ENCODE measurements at regions not wholly inside any gene's neighbourhood (a gene's known extent, or its start where the extent isn't known, plus 50 kb on each side); places are given as distances from the start of the nearest gene placed in this dataset.

DNA sequence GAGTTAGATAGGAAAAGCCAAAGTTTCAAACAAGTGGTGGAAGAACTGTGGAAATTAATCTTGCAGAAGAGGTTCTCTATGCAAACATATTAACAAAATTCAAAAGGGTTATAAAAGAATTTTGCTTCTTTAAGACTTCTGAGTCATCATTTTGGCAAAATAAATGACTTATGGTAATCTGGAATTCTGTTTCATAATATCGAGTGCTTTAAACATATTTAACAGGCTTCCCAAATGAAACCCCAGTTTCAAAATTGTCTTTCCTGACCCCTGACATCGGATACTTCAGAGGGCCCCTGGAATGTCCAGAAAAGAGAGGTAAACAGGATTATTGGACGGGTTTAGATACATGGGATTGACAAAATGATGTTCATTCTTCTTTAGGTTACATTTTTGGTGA lies 444.6 kb downstream of the HTR7 start:
- TF ChIP-seq SPEN (CRISPR knock-in tag; IDR thresholded peaks at IDR 0.05; ENCODE audit: low read depth) = no peak
- TF ChIP-seq BCL6 (CRISPR knock-in tag; IDR thresholded peaks at IDR 0.05) = no peak
- no peak for TF ChIP-seq MTF1 (CRISPR knock-in tag; IDR thresholded peaks at IDR 0.05)
- Histone ChIP-seq H2AFZ (ENCODE audit: low read length) (no peak overlapping the region), H3K4me3 (replicated peaks in 1 of 3; ENCODE audit: insufficient read depth in 1 of 3, low read depth in 2 of 3, low read length in 3 of 3) (no peak overlapping the region), H3K79me2 (ENCODE audit: insufficient read depth, low read length) (no peaks in the 10 kb centered on the region), H3K27ac (ENCODE audit: extremely low read length, insufficient read depth, low read length) (no peak overlapping the region), H3K9me3 (ENCODE audit: low read length) (peaks cover 11% of the 10 kb centered on the region), H3K4me1 (ENCODE audit: insufficient read depth, low read length) (no peaks in the 10 kb centered on the region), H3K27me3 (ENCODE audit: control insufficient read depth in 1 of 2, insufficient read depth in 2 of 2, low read length in 2 of 2) (no peaks in the 10 kb centered on the region), H3K4me2 (ENCODE audit: low read depth, low read length) (no peak overlapping the region), H4K20me1 (ENCODE audit: insufficient read depth, low read length) (no peaks in the 10 kb centered on the region), H3K9ac (ENCODE audit: insufficient read depth, low read depth, low read length) (no peak overlapping the region), H3K36me3 (replicated peaks in 1 of 2; ENCODE audit: control insufficient read depth in 1 of 2, insufficient read depth in 2 of 2, low read length in 2 of 2) (no peaks in the 10 kb centered on the region)
- in situ Hi-C loops (cut with HindIII; ENCODE audit: extremely low pct_ligation_motif_present, low pct_unique_long_range_greater_than_20kb) = no loop called here
- POLR2A ChIA-PET = no interaction called here
- ATAC-seq = no peak
- no peak for DNase-seq (ENCODE audit: low spot score)
- no peak for FAIRE-seq
- intact Hi-C loops (cut with micrococcal nuclease; ENCODE audit: unreplicated experiment) = no loop called here
- BruUV-seq (replicated peaks) = no TSS peak
- CTCF ChIA-PET (ENCODE audit: low intra/inter-chr PET ratio, low total read pairs) = no interaction called here
- WGBS (ENCODE audit: low lambda C conversion rate) = 0% methylated on average over 3 of the region's 3 CpGs

GRCh38 chr10:90414926-90415325 lies 442.9 kb downstream of the HTR7 start:
- in situ Hi-C loops (cut with HindIII; ENCODE audit: extremely low pct_ligation_motif_present, low pct_unique_long_range_greater_than_20kb) (no loop called here), intact Hi-C loops (cut with micrococcal nuclease; ENCODE audit: unreplicated experiment) (no loop called here)
- FAIRE-seq (no peak), ATAC-seq (no peak), DNase-seq (ENCODE audit: low spot score) (no peak)
- 60% methylated on average over 3 of the region's 3 CpGs for WGBS (ENCODE audit: low lambda C conversion rate)
- Histone ChIP-seq H3K9me3 (ENCODE audit: low read length) (0 out of 2 replicates have a peak, but pooled peaks cover 7% of the 10 kb centered on the region), H3K27ac (ENCODE audit: extremely low read length, insufficient read depth, low read length) (no peak overlapping the region), H4K20me1 (ENCODE audit: insufficient read depth, low read length) (no peaks in the 10 kb centered on the region), H3K79me2 (ENCODE audit: insufficient read depth, low read length) (no peaks in the 10 kb centered on the region), H3K9ac (ENCODE audit: insufficient read depth, low read depth, low read length) (no peak overlapping the region), H3K4me3 (replicated peaks in 1 of 3; ENCODE audit: insufficient read depth in 1 of 3, low read depth in 2 of 3, low read length in 3 of 3) (no peak overlapping the region), H3K4me1 (ENCODE audit: insufficient read depth, low read length) (peaks cover 6% of the 10 kb centered on the region; the same call in 1 of the 2 replicates), H2AFZ (ENCODE audit: low read length) (no peak overlapping the region), H3K36me3 (replicated peaks in 1 of 2; ENCODE audit: control insufficient read depth in 1 of 2, insufficient read depth in 2 of 2, low read length in 2 of 2) (no peaks in the 10 kb centered on the region), H3K27me3 (ENCODE audit: control insufficient read depth in 1 of 2, insufficient read depth in 2 of 2, low read length in 2 of 2) (no peaks in the 10 kb centered on the region), H3K4me2 (ENCODE audit: low read depth, low read length) (no peak overlapping the region)
- POLR2A ChIA-PET = no interaction called here
- BruUV-seq (replicated peaks) = no TSS peak
- no peak for TF ChIP-seq YEATS2 (CRISPR knock-in tag; IDR thresholded peaks at IDR 0.05; ENCODE audit: borderline replicate concordance)
- CTCF ChIA-PET (ENCODE audit: low intra/inter-chr PET ratio, low total read pairs) = no interaction called here

Measured in HepG2 (cell line).